Heart right ventricle (tissue), 16 donors: ENCODE measurements at regions not wholly inside any gene's neighbourhood (a gene's known extent, or its start where the extent isn't known, plus 50 kb on each side); places are given as distances from the start of the nearest gene placed in this dataset.
A peak's percentile ranks its signal among the peaks of the same experiment; 100 is the strongest.

Source experiments
- ATAC-seq, 8 donors: fragments of 200-7000 bp; cut with Tn5 transposase; one replicate each; pipeline ENCODE4 v1.9.1; 2020; ENCODE audit warnings: mild to moderate bottlenecking in 8 of 8, moderate library complexity in 8 of 8, moderate number of reproducible peaks in 1 of 8
- DNase-seq, 2 donors: peaks; one replicate each; pipeline ENCODE4 v3.0.0-alpha.2; 2020
- H3K27ac ChIP-seq, 10 donors: fragments of 200-600 bp; sonication (generic) in 2 of 10; one replicate each; pipeline versions ENCODE4 v1.5.0 to v1.8.0; 2020 to 2022; ENCODE audit warnings: mild to moderate bottlenecking in 3 of 10
- H3K27me3 ChIP-seq, 7 donors: fragments of 200-600 bp; one replicate each; pipeline ENCODE4 v1.8.0; 2021 to 2022; ENCODE audit warnings: mild to moderate bottlenecking in 2 of 7
- H3K36me3 ChIP-seq, 9 donors: fragments of 200-600 bp; sonication (generic) in 1 of 9; one replicate each; pipeline versions ENCODE4 v1.5.0 to v1.8.0; 2020 to 2022; ENCODE audit warnings: mild to moderate bottlenecking in 2 of 9
- H3K4me1 ChIP-seq, 9 donors: fragments of 200-600 bp; sonication (generic) in 1 of 9; one replicate each; pipeline versions ENCODE4 v1.5.0 to v1.8.0; 2020 to 2022; ENCODE audit warnings: mild to moderate bottlenecking in 4 of 9
- H3K4me3 ChIP-seq, 10 donors: fragments of 200-600 bp; sonication (generic) in 2 of 10; one replicate each; pipeline versions ENCODE4 v1.5.0 to v1.8.0; 2020 to 2022; ENCODE audit warnings: mild to moderate bottlenecking in 7 of 10, moderate library complexity in 2 of 10
- H3K9me3 ChIP-seq, 11 donors: fragments of 200-600 bp in 10 of 11; sonication (generic) in 2 of 11; one replicate each; pipeline versions ENCODE4 v1.5.0 to v1.8.0; 2013 to 2022; ENCODE audit warnings: mild to moderate bottlenecking in 2 of 11, control low read depth in 1 of 11, moderate library complexity in 1 of 11
- CTCF ChIP-seq, 9 donors: fragments of 200-600 bp; sonication (generic) in 2 of 9; IDR thresholded peaks; one replicate each; pipeline versions ENCODE4 v1.5.0 to v1.8.0; 2021 to 2022; ENCODE audit warnings: antibody characterized with exemption in 9 of 9, mild to moderate bottlenecking in 5 of 9, moderate library complexity in 1 of 9
- WGBS, 2 donors: extraction: QIAGEN DNeasy Blood & Tissue Kit; methylation state at CpG; one replicate each; pipeline ENCODE4 v1.1.7; 2013; ENCODE audit warnings: inconsistent platforms in 1 of 2; 5-methylcytosine and 5-hydroxymethylcytosine counted together
- intact Hi-C, 10 donors: fragments of 100-400 bp; cut with DNase I; formaldehyde crosslinking; loops; one replicate each; pipeline versions ENCODE4 v1.11.1 to v1.14.2; 2022
- donor health status: Arrhythmogenic right ventricular cardiomyopathy.
- donor health status: ischemic (EF 13 %, LVEDD 7.1; RV severe dilation, severe dysfunction).
- donor health status: healthy with polysubstance abuse.
- donor health status: DM: no; HTN: yes; CAD: no.
- donor health status: DM: no; HTN: no; CAD: no.
- donor health status: ischemic (EF 25% LVEDD 6.9; RV normal size, moderate dysfunction).
- donor health status: ischemic (EF 25% LVEDD 5.7; RV mildly dilated, moderate dysfunction).
- donor health status: healthy.
- donor health status: DM: yes; HTN: yes; CAD: no.
- donor health status: Ischemic cardiomyopathy.
- donor health status: ischemic (EF 35%, LVEDD 5.7; RV mildly dilated, moderate dysfunction).
- donor health status: nonischemic (EF 11% LVEDD 7.7; RV severe dilation, severe dysfunction).
- donor health status: DM: yes; HTN: yes; CAD: no.
- donor health status: PGD.
- donor health status: ischemic (EF 29% LVEDD 5.4; RV normal size, mild dysfunction).
- donor health status: nonischemic (EF 23%, LVEDD 6.1; RV moderate dilation, normal function).

- H3K36me3 ChIP-seq = no peaks in the 10 kb centered on the region
- H3K27ac ChIP-seq = no peak overlapping the region
Observed at GRCh38 chr5:36365896-36366295, 64.2 kb upstream of the RANBP3L start.

GRCh38 chr5:36366883-36367282 is 65.2 kb upstream of the RANBP3L start:
- Histone ChIP-seq H3K4me3 (no peak overlapping the region), H3K9me3 (no peaks in the 10 kb centered on the region), H3K27ac (peak overlapping the region in 1 of 10 donors; percentile 17), H3K27me3 (no peaks in the 10 kb centered on the region), H3K4me1 (peaks cover 0 to 4% (median 0%) of the 10 kb centered on the region in 9 donors), H3K36me3 (no peaks in the 10 kb centered on the region)
- TF ChIP-seq CTCF (IDR thresholded peaks at IDR 0.05) = no peak
- intact Hi-C loops = no loop called here
- DNase-seq (no peak), ATAC-seq (no peak)
- WGBS, 2 donors = 41 to 53% methylated on average over 1 of the region's 1 CpG

More at GRCh38 chr5:36365896-36366295, 64.2 kb upstream of the RANBP3L start:
- DNase-seq (no peak), ATAC-seq (no peak)
- Histone ChIP-seq H3K27me3 (no peaks in the 10 kb centered on the region), H3K4me1 (peaks cover 0 to 4% (median 0%) of the 10 kb centered on the region in 9 donors), H3K4me3 (no peak overlapping the region), H3K9me3 (no peaks in the 10 kb centered on the region)
- WGBS, 2 donors = 71 to 85% methylated on average over 1 of the region's 1 CpG
- no peak for TF ChIP-seq CTCF (IDR thresholded peaks at IDR 0.05)
- intact Hi-C loops = no loop called here

- peak overlapping the region in 1 of 10 donors; percentile 13 for H3K27ac ChIP-seq
Observed at GRCh38 chr5:36367524-36367923, 65.8 kb upstream of the RANBP3L start.

GRCh38 chr5:36369219-36369690 is 67.6 kb upstream of the RANBP3L start:
- Histone ChIP-seq H3K36me3 (no peaks in the 10 kb centered on the region), H3K27ac (no peak overlapping the region), H3K4me3 (no peak overlapping the region), H3K9me3 (no peaks in the 10 kb centered on the region), H3K27me3 (no peaks in the 10 kb centered on the region), H3K4me1 (peaks cover 0 to 16% (median 0%) of the 10 kb centered on the region in 9 donors)
- WGBS, 2 donors = 58 to 81% methylated on average over 1 of the region's 1 CpG
- TF ChIP-seq CTCF (IDR thresholded peaks at IDR 0.05) = no peak
- intact Hi-C loops = no loop called here
- no peak for ATAC-seq
- no peak for DNase-seq

More at GRCh38 chr5:36367524-36367923, 65.8 kb upstream of the RANBP3L start:
- WGBS, 2 donors = 80 to 83% methylated on average over 2 of the region's 2 CpGs
- Histone ChIP-seq H3K4me3 (no peak overlapping the region), H3K4me1 (peaks cover 0 to 4% (median 0%) of the 10 kb centered on the region in 9 donors), H3K27me3 (no peaks in the 10 kb centered on the region), H3K36me3 (no peaks in the 10 kb centered on the region), H3K9me3 (no peaks in the 10 kb centered on the region)
- ATAC-seq (no peak), DNase-seq (no peak)
- TF ChIP-seq CTCF (IDR thresholded peaks at IDR 0.05) = no peak
- intact Hi-C loops = no loop called here
